ENCODE measurements at regions not wholly inside any gene's neighbourhood (a gene's known extent, or its start where the extent isn't known, plus 50 kb on each side); places are given as distances from the start of the nearest gene placed in this dataset.

DNA sequence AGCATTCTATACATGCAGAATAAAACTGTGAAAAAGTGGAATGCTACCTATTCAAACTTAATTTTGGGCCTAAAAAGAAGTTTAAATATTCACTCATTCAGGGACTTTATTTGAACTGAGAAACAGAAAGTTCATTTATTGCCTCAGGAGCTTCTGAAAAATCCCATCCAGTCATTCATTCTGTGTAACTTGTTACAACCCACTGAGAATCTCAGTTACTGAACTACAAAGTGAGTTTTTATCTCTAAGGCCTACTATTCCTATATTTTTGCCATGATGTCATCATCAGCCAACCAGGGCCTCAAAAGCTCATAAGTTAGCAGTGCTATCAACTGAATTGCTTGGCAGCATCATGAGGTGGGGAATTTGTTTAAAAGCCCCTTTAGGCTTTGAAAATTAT lies 98.0 kb upstream of the BOC start:
- Histone ChIP-seq H3K4me1 (ENCODE audit: control insufficient read depth, insufficient read depth, low read length) (peaks cover 4% of the 10 kb centered on the region), H3K36me3 (ENCODE audit: control insufficient read depth, insufficient read depth, low read length) (no peaks in the 10 kb centered on the region), H3K4me3 (ENCODE audit: low read length) (no peak overlapping the region), H3K9me3 (ENCODE audit: control insufficient read depth, low read length) (no peaks in the 10 kb centered on the region), H3K27ac (ENCODE audit: low read depth, low read length) (no peak overlapping the region), H3K9ac (ENCODE audit: extremely low read depth, low read length, poor library complexity, severe bottlenecking) (no peak overlapping the region), H3K27me3 (ENCODE audit: control insufficient read depth, insufficient read depth, low read length, poor library complexity, severe bottlenecking) (no peaks in the 10 kb centered on the region)
- no peaks in the 10 kb centered on the region for H3K9me3 Mint-ChIP-seq
- H3K36me3 Mint-ChIP-seq (ENCODE audit: low read depth) = no peaks in the 10 kb centered on the region
- no peak overlapping the region for H3K4me3 Mint-ChIP-seq
- TF ChIP-seq, protein P1, sequence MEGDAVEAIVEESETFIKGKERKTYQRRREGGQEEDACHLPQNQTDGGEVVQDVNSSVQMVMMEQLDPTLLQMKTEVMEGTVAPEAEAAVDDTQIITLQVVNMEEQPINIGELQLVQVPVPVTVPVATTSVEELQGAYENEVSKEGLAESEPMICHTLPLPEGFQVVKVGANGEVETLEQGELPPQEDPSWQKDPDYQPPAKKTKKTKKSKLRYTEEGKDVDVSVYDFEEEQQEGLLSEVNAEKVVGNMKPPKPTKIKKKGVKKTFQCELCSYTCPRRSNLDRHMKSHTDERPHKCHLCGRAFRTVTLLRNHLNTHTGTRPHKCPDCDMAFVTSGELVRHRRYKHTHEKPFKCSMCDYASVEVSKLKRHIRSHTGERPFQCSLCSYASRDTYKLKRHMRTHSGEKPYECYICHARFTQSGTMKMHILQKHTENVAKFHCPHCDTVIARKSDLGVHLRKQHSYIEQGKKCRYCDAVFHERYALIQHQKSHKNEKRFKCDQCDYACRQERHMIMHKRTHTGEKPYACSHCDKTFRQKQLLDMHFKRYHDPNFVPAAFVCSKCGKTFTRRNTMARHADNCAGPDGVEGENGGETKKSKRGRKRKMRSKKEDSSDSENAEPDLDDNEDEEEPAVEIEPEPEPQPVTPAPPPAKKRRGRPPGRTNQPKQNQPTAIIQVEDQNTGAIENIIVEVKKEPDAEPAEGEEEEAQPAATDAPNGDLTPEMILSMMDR (conservative IDR thresholded peaks at IDR 0.05) = no peak
- DNase-seq = no peak
- no peak overlapping the region for H3K27ac Mint-ChIP-seq
- peaks cover 12% of the 10 kb centered on the region for H3K4me1 Mint-ChIP-seq
- H3K27me3 Mint-ChIP-seq (ENCODE audit: insufficient read depth) = peaks cover 4% of the 10 kb centered on the region

DNA sequence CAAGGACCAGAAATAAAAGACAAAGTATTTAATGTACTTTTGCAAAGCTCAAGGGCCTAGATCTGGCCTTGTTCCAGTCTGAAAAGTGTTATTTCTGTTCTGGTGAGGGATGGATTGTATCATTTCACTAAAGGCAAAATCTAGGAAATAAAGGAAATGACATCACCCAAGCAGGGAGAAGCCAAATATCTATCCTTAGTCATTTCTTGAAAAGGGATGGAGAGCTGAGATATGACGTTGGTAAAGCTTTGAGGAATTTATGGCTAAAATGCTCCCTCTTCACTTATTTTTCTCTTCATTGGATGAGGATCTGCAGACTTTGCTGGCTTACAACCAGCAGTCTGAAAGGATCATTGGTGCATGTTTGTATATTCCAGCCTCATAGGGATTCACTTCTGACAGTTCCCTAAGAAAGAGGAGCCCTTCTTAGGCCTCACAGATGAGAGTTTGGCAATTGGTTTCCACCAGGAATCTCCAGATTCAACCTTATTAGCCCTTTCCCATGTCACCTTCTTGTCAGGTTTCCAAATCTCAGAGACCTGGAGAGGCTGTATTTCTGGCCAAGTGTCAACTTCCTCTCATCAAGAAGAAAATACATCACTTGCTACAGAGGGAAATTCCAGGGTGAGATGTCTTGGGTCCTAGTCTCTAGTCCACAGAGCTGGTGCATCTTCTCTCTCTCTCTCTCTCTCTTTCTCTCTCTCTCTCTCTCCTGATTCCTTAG lies 93.7 kb upstream of the BOC start:
- H3K27ac Mint-ChIP-seq = no peak overlapping the region
- no peaks in the 10 kb centered on the region for H3K27me3 Mint-ChIP-seq (ENCODE audit: insufficient read depth)
- Histone ChIP-seq H3K27me3 (ENCODE audit: control insufficient read depth, insufficient read depth, low read length, poor library complexity, severe bottlenecking) (no peaks in the 10 kb centered on the region), H3K27ac (ENCODE audit: low read depth, low read length) (no peak overlapping the region), H3K9ac (ENCODE audit: extremely low read depth, low read length, poor library complexity, severe bottlenecking) (no peak overlapping the region), H3K4me1 (ENCODE audit: control insufficient read depth, insufficient read depth, low read length) (no peaks in the 10 kb centered on the region), H3K36me3 (ENCODE audit: control insufficient read depth, insufficient read depth, low read length) (no peaks in the 10 kb centered on the region), H3K4me3 (ENCODE audit: low read length) (no peak overlapping the region), H3K9me3 (ENCODE audit: control insufficient read depth, low read length) (no peaks in the 10 kb centered on the region)
- H3K4me3 Mint-ChIP-seq = no peak overlapping the region
- 95% methylated on average over 1 of the region's 1 CpG; no CpG with 5 or more reads in 1 of the 2 experiments for WGBS, 2 experiments (ENCODE audit: insufficient coverage in 1 of 2, insufficient read length in 1 of 2)
- no peaks in the 10 kb centered on the region for H3K36me3 Mint-ChIP-seq (ENCODE audit: low read depth)
- DNase-seq = no peak
- no peaks in the 10 kb centered on the region for H3K9me3 Mint-ChIP-seq
- peaks cover 4% of the 10 kb centered on the region for H3K4me1 Mint-ChIP-seq
- TF ChIP-seq, protein P1 (conservative IDR thresholded peaks at IDR 0.05) = no peak

GRCh38 chr3:113118336-113118735 lies 93.0 kb upstream of the BOC start:
- H3K27ac Mint-ChIP-seq = no peak overlapping the region
- no peak overlapping the region for H3K4me3 Mint-ChIP-seq
- Histone ChIP-seq H3K27ac (ENCODE audit: low read depth, low read length) (no peak overlapping the region), H3K36me3 (ENCODE audit: control insufficient read depth, insufficient read depth, low read length) (no peaks in the 10 kb centered on the region), H3K9ac (ENCODE audit: extremely low read depth, low read length, poor library complexity, severe bottlenecking) (no peak overlapping the region), H3K4me3 (ENCODE audit: low read length) (no peak overlapping the region), H3K27me3 (ENCODE audit: control insufficient read depth, insufficient read depth, low read length, poor library complexity, severe bottlenecking) (no peaks in the 10 kb centered on the region), H3K4me1 (ENCODE audit: control insufficient read depth, insufficient read depth, low read length) (no peaks in the 10 kb centered on the region), H3K9me3 (ENCODE audit: control insufficient read depth, low read length) (no peaks in the 10 kb centered on the region)
- no peaks in the 10 kb centered on the region for H3K27me3 Mint-ChIP-seq (ENCODE audit: insufficient read depth)
- 94% methylated on average over 1 of the region's 1 CpG; no CpG with 5 or more reads in 1 of the 2 experiments for WGBS, 2 experiments (ENCODE audit: insufficient coverage in 1 of 2, insufficient read length in 1 of 2)
- TF ChIP-seq, protein P1 (conservative IDR thresholded peaks at IDR 0.05) = no peak
- H3K9me3 Mint-ChIP-seq = no peaks in the 10 kb centered on the region
- H3K4me1 Mint-ChIP-seq = peaks cover 4% of the 10 kb centered on the region
- no peak for DNase-seq
- no peaks in the 10 kb centered on the region for H3K36me3 Mint-ChIP-seq (ENCODE audit: low read depth)

Data from endodermal cell (in vitro differentiated cells).